Skeletal muscle tissue (tissue), 3 donors: ENCODE measurements at regions not wholly inside any gene's neighbourhood (a gene's known extent, or its start where the extent isn't known, plus 50 kb on each side); places are given as distances from the start of the nearest gene placed in this dataset.

ENCODE experiments used
- H3K27ac ChIP-seq: one replicate; pipeline ENCODE4 v1.7.0; 2013; ENCODE audit warnings: mild to moderate bottlenecking, low read depth, low read length, inconsistent platforms
- H3K27me3 ChIP-seq, 3 donors: one replicate each; pipeline ENCODE4 v1.7.0; 2013; ENCODE audit warnings: low read length in 3 of 3; ENCODE audit not compliant: control insufficient read depth in 3 of 3, insufficient read depth in 3 of 3
- H3K36me3 ChIP-seq, 3 donors: one replicate each; pipeline ENCODE4 v1.7.0; 2013; ENCODE audit warnings: low read length in 3 of 3; ENCODE audit not compliant: control insufficient read depth in 3 of 3, insufficient read depth in 3 of 3
- H3K4me1 ChIP-seq, 3 donors: one replicate each; pipeline ENCODE4 v1.7.0; 2013; ENCODE audit warnings: low read length in 3 of 3, mild to moderate bottlenecking in 3 of 3; ENCODE audit not compliant: control insufficient read depth in 3 of 3, insufficient read depth in 3 of 3
- H3K4me3 ChIP-seq, 3 donors: one replicate each; pipeline ENCODE4 v1.7.0; 2013; ENCODE audit warnings: low read length in 3 of 3
- H3K9ac ChIP-seq, 3 donors: one replicate each; pipeline ENCODE4 v1.7.0; 2013; ENCODE audit warnings: low read length in 3 of 3, mild to moderate bottlenecking in 3 of 3, moderate library complexity in 2 of 3, low read depth in 1 of 3
- H3K9me3 ChIP-seq, 3 donors: one replicate each; pipeline ENCODE4 v1.7.0; 2013; ENCODE audit warnings: low read length in 3 of 3; ENCODE audit not compliant: control insufficient read depth in 3 of 3
- donor health status: Osteomylitis.

GRCh38 chr10:25692761-25693160, 241.3 kb upstream of the MYO3A start:
- Histone ChIP-seq H3K9me3 (no peaks in the 10 kb centered on the region), H3K4me1 (no peaks in the 10 kb centered on the region), H3K27me3 (no peaks in the 10 kb centered on the region), H3K4me3 (no peak overlapping the region), H3K27ac (no peak overlapping the region), H3K36me3 (no peaks in the 10 kb centered on the region), H3K9ac (no peak overlapping the region)

DNA sequence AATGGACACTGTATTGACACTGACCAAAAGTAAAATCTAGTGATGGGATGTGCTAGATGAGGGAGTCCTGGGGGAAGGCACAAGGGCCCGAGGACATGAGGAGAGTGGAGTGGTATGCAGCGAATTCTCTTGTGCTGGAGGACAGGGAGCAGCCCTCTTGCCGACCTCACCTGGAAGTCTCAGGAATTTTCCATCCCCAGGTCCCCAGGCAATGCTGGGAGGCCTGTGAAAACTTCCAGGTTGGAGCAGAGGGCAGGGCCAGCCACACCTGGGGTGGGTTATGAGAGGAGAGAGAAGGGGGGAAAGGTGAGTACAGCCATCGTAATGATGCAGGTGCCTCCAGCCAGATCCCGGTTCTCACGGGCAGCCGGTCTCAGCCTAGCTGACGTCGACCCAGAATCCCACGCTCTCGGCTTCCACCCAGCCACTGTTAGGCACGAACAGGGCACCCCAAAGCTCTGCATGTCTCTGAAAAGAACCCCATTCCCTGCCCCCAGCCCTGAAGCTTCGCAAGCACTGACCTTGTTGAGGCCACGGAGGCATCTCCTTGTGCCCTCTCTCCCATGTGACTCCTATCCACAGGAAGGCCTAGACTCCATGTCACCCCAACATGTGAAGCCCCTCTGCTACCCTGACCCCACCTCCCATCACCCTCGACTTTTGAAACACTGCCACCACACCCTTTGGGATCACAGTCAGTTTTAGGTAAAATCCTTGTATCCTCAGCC, 239.7 kb upstream of the MYO3A start:
- H3K27ac ChIP-seq: no peak overlapping the region
- H3K27me3 ChIP-seq: no peaks in the 10 kb centered on the region
- H3K4me3 ChIP-seq: no peak overlapping the region
- no peaks in the 10 kb centered on the region for H3K4me1 ChIP-seq
- no peak overlapping the region for H3K9ac ChIP-seq
- no peaks in the 10 kb centered on the region for H3K9me3 ChIP-seq
- H3K36me3 ChIP-seq: no peaks in the 10 kb centered on the region

GRCh38 chr10:25694971-25695370, 239.1 kb upstream of the MYO3A start:
- Histone ChIP-seq H3K4me1 (no peaks in the 10 kb centered on the region), H3K27me3 (no peaks in the 10 kb centered on the region), H3K9me3 (no peaks in the 10 kb centered on the region), H3K27ac (no peak overlapping the region), H3K9ac (no peak overlapping the region), H3K36me3 (no peaks in the 10 kb centered on the region), H3K4me3 (no peak overlapping the region)

- no peaks in the 10 kb centered on the region for H3K27me3 ChIP-seq
- H3K9ac ChIP-seq: no peak overlapping the region
- no peak overlapping the region for H3K4me3 ChIP-seq
- no peaks in the 10 kb centered on the region for H3K9me3 ChIP-seq
- H3K4me1 ChIP-seq: no peaks in the 10 kb centered on the region
- H3K27ac ChIP-seq: no peak overlapping the region
- no peaks in the 10 kb centered on the region for H3K36me3 ChIP-seq
These were observed 238.4 kb upstream of the MYO3A start for GRCh38 chr10:25695586-25695985.

DNA sequence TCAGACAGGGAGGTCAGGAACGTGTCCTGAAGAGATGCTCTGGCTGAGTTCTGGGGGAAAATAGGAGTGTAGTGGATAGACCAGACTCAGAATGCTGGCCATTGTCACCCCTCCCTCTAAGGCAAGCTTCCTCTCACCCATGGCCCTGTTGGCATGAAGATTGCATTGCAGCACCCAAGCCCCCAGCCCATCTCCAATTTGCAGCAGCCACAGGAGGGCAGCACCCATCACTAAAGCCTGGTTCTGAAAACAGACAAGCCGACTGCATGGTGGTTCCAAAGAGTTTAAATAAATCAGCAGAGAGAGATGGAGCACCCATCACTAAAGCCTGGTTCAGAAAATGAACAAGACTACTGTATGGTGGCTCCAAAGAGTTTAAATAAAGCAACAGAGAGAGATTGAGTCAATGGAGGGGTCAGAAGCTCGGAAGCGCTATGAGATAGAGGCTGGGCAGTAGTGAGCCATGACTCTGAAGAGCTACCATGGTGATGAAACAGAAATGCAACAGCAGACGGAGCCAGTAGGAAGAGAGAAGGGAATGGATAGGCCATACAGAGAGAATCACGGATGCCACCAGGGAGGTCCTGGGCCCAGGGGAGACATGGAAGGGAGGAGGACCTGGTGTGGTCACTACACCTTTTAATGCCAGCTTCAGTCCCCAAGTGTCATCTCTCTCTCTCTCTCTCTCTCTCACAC, 237.9 kb upstream of the MYO3A start:
- no peaks in the 10 kb centered on the region for H3K27me3 ChIP-seq
- H3K4me3 ChIP-seq: no peak overlapping the region

DNA sequence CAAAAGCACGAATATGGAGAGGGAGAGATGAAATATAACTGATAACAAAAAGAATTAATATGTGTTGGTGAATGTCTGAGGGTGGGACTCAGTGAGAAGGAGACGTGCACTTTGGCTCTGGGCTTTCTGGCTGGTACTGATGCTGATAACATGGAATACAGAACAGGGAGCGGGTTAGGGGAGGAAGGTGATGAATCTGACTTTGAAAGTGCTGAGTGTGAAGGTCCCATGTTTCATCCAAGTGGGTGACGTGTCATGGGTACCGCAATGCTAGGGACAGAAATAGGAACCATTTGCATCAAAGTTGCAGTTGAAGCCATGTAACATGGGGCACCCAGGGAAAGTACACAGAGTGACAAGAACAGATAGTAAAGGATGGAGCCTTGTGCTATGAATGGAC, 236.6 kb upstream of the MYO3A start:
- Histone ChIP-seq H3K36me3 (no peaks in the 10 kb centered on the region), H3K4me1 (no peaks in the 10 kb centered on the region), H3K9me3 (no peaks in the 10 kb centered on the region), H3K9ac (no peak overlapping the region), H3K4me3 (no peak overlapping the region), H3K27ac (no peak overlapping the region), H3K27me3 (no peaks in the 10 kb centered on the region)

More for the DNA sequence above, 237.9 kb upstream of the MYO3A start:
- Histone ChIP-seq H3K36me3 (no peaks in the 10 kb centered on the region), H3K27ac (no peak overlapping the region), H3K4me1 (no peaks in the 10 kb centered on the region), H3K9ac (no peak overlapping the region), H3K9me3 (no peaks in the 10 kb centered on the region)

DNA sequence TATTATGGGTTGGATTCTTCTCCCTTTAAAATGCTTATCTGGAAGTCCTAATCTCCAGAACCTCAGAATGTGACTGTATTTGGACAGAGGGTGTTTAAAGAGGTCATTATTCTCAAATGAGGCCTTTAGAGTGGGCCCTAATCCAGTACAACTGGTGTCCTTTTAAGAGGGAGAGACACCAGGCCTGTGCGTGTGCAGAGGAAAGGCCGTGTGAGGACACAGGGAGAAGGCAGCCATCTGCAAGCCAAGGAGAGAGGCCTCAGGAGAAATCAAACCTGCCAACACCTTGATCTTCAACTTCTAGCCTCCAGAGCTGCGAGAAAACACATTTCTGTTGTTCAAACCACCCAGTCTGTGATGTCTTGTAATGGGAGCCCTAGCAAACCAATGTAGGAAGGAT, 235.4 kb upstream of the MYO3A start:
- H3K4me1 ChIP-seq: no peaks in the 10 kb centered on the region
- no peak overlapping the region for H3K4me3 ChIP-seq

GRCh38 chr10:25699631-25700030, 234.4 kb upstream of the MYO3A start:
- no peaks in the 10 kb centered on the region for H3K4me1 ChIP-seq

More for the DNA sequence above, 235.4 kb upstream of the MYO3A start:
- no peaks in the 10 kb centered on the region for H3K36me3 ChIP-seq
- H3K27me3 ChIP-seq: no peaks in the 10 kb centered on the region
- no peak overlapping the region for H3K27ac ChIP-seq
- H3K9me3 ChIP-seq: no peaks in the 10 kb centered on the region
- no peak overlapping the region for H3K9ac ChIP-seq

DNA sequence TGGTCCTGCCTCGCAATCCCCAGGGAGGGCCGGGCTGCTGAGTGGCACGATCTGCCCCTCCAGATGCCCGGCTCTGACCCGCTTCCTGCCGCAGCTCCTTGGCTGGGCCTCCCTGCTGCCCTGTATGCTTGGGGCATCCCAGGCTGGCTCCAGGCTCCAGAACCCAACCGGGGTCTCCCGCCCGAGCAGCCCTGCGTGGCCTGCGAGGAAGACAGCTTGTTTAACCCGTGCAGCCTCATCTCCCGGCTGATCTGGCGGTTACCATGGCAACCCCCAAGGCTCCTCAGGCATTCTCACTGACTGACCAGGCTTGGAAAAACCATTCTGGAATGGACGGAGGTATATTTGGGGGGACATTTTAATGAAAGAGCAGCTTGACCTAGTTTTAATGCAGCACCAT, 232.4 kb upstream of the MYO3A start:
- Histone ChIP-seq H3K9me3 (no peaks in the 10 kb centered on the region), H3K4me1 (no peaks in the 10 kb centered on the region), H3K4me3 (no peak overlapping the region), H3K9ac (no peak overlapping the region), H3K36me3 (no peaks in the 10 kb centered on the region), H3K27me3 (no peaks in the 10 kb centered on the region), H3K27ac (no peak overlapping the region)

More at GRCh38 chr10:25699631-25700030, 234.4 kb upstream of the MYO3A start:
- H3K4me3 ChIP-seq: no peak overlapping the region
- H3K9ac ChIP-seq: no peak overlapping the region
- H3K36me3 ChIP-seq: no peaks in the 10 kb centered on the region
- H3K27ac ChIP-seq: no peak overlapping the region
- H3K9me3 ChIP-seq: no peaks in the 10 kb centered on the region
- H3K27me3 ChIP-seq: no peaks in the 10 kb centered on the region

DNA sequence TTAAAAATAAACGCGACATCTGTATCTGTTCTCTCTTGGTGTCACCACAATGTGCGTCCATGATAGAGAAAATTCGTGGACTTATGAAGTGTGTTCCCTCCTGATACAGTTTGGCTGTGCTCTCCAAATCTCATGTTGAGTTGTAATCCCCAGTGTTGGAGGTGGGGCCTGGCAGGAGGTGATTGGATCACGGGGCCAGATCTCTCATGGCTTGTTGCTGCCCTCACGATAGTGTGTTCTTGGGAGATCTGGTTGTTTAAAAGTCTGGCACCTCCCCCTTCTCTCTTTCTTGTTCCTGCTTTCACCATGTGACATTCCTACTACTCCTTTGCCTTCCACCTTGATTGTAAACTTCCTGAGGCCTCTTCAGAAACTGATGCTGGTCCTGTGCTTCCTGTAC, 229.4 kb upstream of the MYO3A start:
- H3K4me3 ChIP-seq: no peak overlapping the region
- H3K36me3 ChIP-seq: no peaks in the 10 kb centered on the region
- H3K27ac ChIP-seq: no peak overlapping the region
- H3K9me3 ChIP-seq: no peaks in the 10 kb centered on the region
- no peaks in the 10 kb centered on the region for H3K4me1 ChIP-seq
- H3K9ac ChIP-seq: no peak overlapping the region
- no peaks in the 10 kb centered on the region for H3K27me3 ChIP-seq
